NCI-H2227 treated with DMSO at 0.1 percent for 48 hours (cell line): ENCODE measurements at regions not wholly inside any gene's neighbourhood (a gene's known extent, or its start where the extent isn't known, plus 50 kb on each side); places are given as distances from the start of the nearest gene placed in this dataset.
A peak's percentile ranks its signal among the peaks of the same experiment; 100 is the strongest.

ENCODE experiments used
- DNase-seq: peaks from one replicate; lab custom pipeline; 2025; lab: John Stamatoyannopoulos, UW

GRCh38 chr13:23983671-23984070 lies 86.4 kb upstream of the C1QTNF9B start:
- DNase-seq: no peak

DNA sequence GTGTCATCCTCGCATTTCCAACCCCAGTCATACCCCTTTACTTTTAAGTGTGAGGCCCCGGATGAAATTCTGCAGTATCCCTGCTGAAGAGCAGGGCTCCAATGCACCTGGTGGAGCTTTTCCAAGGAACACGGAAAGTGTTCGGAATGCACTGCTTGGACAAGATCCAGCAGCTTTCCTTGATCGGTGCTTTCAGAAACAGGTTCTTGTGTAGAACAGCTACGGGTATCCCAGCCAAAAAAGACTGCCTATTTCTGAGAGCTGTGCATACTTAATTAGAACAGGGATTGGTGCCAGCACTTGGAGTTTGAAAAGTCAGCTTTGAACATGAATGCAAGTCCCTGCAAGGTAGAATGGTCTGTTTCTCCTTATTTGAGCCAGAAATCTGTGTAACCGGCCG lies 87.2 kb upstream of the C1QTNF9B start:
- DNase-seq: no peak

GRCh38 chr13:23985060-23985459 lies 87.8 kb upstream of the C1QTNF9B start:
- DNase-seq: no peak

DNA sequence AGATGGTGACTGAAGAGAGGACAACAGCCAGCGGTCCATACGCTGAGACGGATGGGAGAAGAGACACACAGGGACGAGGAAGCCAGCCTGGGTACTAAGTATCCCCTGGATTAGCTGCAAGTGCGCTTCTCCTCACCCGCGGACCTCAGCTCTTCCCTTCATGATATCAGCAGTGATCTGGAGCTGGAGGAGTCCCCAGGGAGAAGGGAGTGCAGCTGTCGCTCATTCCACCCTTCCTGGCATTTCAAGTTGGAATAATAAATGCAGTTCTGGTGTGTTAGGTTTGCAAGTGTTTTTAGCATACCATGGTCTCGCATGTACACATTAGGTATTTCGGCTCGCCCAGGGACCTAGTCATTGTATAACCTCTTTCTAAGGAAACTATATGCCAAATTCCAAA lies 88.5 kb upstream of the C1QTNF9B start:
- no peak for DNase-seq

DNA sequence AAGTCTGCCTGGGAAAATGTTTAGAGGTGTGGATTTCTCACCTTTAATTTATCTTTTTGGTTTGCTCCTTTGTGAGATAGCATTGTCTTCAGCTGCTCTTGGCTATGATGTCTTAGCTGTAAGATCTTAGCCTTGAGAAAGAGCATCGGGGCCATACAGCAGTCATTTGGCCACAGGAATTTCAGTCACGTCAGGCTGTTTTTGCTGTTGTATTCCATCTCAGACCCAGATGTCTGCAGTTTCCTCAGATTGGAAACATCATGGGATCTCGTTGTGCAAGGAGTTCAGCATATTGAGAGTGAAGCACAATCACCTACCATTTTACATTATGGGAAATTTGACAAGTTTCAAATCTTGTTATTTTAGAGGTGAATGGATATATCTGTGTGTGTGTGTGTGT lies 89.3 kb upstream of the C1QTNF9B start:
- DNase-seq: no peak

DNA sequence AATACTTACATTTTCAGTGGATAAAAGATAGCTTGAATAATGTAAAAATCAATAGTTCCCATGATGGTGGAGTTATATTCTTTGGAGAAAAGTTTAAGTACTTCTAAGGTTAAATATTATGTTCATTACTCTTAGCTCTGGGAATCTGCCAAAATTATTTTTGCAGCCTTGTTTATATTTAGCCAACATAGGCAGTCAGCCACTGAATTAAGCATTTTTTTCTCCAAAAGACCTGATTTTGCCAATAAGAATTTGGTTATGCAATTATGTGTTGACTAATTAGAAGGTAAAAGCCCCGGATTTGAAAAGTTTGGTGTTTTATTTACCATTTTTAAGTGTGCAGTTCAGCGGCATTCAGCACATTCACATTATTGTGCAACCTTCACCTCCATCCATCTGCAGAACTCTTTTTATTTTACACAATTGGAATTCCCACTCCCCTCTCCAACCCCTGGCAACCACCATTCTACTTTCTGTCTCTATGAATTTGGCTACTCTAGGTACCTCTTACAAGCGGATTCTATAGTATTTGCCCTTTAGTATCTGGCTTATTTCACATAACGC lies 90.1 kb upstream of the C1QTNF9B start:
- DNase-seq: no peak

GRCh38 chr13:23988546-23989122 lies 91.3 kb upstream of the C1QTNF9B start:
- no peak for DNase-seq

- DNase-seq: no peak
Observed at GRCh38 chr13:23990455-23990854, 93.2 kb upstream of the C1QTNF9B start.

GRCh38 chr13:23991119-23991518 lies 93.8 kb upstream of the C1QTNF9B start:
- DNase-seq: no peak

DNA sequence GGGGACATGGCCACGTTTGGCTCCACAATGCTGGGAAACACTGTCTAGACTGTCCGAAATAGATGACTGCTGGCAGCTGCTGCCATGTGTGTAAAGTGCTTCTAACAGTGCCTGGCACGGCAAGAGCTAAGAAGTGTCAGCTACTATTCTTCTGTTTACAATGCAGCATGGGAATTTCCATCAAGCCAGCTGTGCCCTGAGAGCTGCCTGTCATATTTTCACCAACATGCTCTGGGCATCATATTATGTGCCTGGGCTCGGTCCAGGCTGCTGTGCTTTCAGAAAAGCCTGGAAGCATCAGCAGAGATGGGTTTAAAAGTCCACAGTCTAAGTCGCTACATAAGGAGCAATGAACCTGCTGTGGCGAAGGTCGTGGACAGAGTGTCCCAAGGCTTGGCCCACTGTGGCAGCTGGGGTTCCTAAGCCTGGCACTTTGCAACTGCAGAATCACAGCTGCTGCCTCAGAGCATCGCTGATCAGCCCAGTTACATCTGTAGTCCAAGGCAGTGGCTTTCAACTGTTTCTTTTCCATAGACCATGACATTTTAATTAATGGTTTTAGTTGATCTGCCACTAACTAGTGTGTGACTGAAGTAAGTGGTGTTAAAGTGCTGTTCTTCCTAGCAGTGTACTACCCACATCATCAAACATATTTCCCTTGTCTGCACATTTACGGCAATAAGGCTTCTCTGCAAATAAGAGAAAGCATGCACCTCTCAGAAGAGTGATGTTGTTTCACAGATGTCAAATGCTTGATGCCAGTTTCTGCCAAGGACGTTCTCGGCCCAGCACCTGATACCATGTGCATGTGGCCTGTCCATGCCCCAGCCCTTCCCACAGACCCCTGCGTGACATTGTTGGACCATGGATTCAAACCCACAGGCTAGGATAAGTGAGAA lies 95.7 kb upstream of the C1QTNF9B start:
- no peak for DNase-seq

GRCh38 chr13:23993680-23993985 lies 96.3 kb upstream of the C1QTNF9B start:
- no peak for DNase-seq

GRCh38 chr13:23995283-23996073 lies 98.2 kb upstream of the C1QTNF9B start:
- DNase-seq: no peak

DNA sequence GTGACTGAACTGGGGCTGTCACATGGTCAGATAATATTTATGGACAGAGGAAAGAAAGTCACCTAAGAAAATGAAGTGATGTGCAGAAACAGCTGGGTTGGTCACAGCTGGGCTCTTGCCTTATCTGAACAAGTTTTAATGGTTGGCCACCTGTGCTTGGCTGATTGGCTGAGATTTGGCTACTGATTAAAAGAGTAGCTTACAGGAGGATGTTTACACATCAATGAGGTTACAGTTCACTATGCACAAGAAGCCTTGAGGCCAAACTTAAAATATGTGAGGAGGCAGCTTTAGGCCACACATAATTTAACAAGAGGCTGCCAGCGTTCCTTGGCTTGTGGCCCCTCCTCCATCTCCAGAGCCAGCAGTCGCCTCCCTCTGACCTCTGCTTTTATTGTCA lies 99.2 kb upstream of the C1QTNF9B start:
- no peak for DNase-seq

GRCh38 chr13:23999424-23999823 lies 102.1 kb upstream of the C1QTNF9B start:
- DNase-seq: no peak

DNA sequence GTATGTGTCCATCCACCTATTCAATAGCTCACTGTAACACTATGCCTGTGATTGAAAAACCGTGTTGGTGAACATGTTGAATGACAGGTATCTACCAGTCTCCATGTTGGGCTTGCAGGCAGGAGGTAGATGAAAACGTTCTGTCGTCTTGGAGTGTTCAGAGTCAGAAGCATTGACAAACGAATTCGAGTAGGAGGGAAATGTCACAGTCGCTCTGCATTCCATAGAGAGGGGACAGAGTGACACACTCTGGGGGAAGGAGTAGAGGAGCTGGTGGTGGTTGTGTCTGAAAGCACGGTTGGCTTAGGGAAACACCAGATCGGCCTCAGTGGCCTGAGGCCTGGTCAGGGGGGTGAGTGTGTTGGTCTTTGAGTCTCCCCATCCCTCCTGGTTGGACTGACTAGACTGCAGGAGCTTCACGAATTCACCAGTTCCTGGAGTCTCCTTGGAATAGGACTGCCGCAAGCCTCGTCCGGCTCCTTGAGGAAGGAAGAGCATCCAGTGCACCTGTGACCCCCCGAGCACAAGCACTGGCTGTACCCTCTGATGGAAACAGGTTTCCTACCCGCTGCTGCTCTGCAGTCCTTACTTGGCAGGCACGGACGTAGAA lies 105.0 kb upstream of the C1QTNF9B start:
- DNase-seq: no peak

GRCh38 chr13:24004142-24004899 lies 107.0 kb upstream of the C1QTNF9B start:
- DNase-seq: peak; percentile 53

DNA sequence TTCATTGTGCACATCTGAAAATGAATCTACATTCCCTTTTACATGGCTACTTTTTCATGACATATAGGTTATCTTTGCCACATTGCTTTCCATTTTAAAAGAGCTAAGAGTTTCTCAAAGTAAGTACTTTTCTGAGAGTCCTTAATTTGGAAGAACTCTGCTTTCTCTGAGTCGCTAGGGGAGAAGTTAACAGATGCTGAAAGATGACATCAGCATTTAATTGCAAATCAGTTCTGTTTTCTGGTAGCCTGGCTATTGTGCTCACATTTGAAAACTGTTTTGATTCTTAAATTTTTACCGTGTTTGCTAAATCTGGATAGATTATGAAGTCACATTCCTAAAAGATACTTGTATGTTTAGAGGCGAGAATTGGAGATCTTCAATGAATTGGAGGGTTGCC lies 107.7 kb upstream of the C1QTNF9B start:
- DNase-seq: no peak

GRCh38 chr13:24005755-24006281 lies 108.5 kb upstream of the C1QTNF9B start:
- DNase-seq: peak; percentile 17

DNA sequence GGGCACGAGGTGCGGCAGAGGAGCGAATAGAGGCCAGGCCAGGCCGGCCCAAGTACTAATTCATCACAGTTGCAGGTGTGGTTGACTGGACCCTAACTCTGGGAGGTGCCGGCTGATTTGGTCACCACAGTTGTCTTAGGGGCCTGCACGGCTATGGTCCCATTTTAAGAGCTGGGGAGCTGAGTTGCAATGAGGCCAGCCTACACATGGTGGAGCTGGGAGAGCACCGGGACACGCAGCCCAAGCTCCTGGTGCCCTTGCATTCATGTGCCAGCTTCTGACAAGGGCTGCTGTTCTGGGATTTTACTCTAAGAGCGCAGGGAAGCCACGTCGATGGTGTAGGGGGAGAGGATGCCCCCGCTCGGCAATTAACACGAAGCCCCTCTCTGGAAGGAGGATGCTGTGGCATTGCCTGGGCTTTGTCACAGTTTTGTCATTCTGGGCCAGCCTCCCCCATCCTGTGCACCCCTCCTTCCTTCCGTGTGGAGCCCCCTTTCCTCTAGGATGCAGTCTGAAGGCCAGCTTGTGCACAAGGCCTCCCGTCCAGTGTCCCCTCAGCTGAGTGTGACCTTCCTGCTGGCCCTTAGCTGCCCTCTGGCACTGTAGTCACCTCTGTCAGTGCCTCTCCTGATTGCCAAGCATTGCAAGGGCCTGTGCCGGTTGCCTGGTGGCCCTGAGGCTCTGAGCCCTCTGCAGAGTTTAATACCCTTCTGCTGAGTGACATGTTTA lies 109.4 kb upstream of the C1QTNF9B start:
- DNase-seq: no peak

DNA sequence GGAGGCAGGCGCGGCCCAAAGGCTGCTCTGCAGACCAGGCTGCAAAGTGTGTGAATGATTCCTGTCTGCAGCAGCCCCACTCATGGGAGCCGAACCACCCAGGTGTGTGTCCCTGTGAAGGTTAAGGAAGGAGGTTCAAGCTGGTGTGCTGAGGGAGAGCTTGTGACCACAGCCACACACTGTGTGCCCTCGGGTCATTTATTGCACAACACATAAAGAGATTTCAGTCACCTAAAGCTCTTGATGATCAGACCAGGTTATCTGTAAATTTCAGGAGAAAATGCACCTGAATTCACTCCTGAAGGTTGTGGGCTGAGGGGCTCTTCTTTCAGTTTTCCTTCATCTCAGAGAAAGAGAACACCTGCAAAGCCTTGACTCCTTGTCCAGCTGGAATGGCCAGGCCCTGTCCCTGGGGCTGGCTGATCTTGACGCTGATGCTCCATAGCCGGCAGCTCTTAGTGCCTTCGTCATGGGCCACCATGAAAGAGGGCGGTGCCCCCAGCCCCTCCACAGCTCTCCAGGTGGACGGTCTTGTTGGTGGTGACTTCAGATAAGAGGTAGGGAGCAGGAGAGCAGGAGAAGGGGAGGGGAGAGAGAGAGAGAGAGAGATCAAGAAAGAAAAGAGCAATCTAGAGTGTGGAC lies 110.8 kb upstream of the C1QTNF9B start:
- no peak for DNase-seq
